Adrenal gland (tissue), 9 donors: ENCODE measurements at regions not wholly inside any gene's neighbourhood (a gene's known extent, or its start where the extent isn't known, plus 50 kb on each side); places are given as distances from the start of the nearest gene placed in this dataset.

Experiments used
- DNase-seq, 7 donors: peaks; one replicate each; pipeline ENCODE4 v3.0.0-alpha.2; 2019 to 2020
- H3K27ac ChIP-seq, 5 donors: fragments of 200-600 bp; sonication (generic) in 4 of 5; 1 replicate in 3 of 5; 2 replicates in 2 of 5; pipeline versions ENCODE4 v1.5.1 to v1.8.0; 2016 to 2020; ENCODE audit warnings: mild to moderate bottlenecking in 1 of 5
- H3K27me3 ChIP-seq: fragments of 200-600 bp; 2 replicates; pipeline ENCODE4 v1.8.0; 2021
- H3K36me3 ChIP-seq, 2 donors: fragments of 200-600 bp; replicated peaks in 1 of 2; 1 replicate in 1 of 2; 2 replicates in 1 of 2; pipeline versions ENCODE4 v1.5.1 to v1.8.0; 2018 to 2022
- H3K4me1 ChIP-seq, 2 donors: fragments of 200-600 bp; replicated peaks in 1 of 2; 1 replicate in 1 of 2; 2 replicates in 1 of 2; pipeline versions ENCODE4 v1.5.1 to v1.8.0; 2018 to 2021
- H3K4me3 ChIP-seq, 4 donors: fragments of 200-600 bp; sonication (generic) in 3 of 4; one replicate each; pipeline ENCODE4 v1.5.1; 2016 to 2018
- H3K9me3 ChIP-seq, 3 donors: fragments of 200-600 bp; sonication (generic) in 1 of 3; replicated peaks in 1 of 3; 1 replicate in 2 of 3; 2 replicates in 1 of 3; pipeline versions ENCODE4 v1.5.1 to v1.8.0; 2016 to 2021
- CTCF ChIP-seq, 6 experiments: fragments of 450-650 bp in 4 of 6; fragments of 200-600 bp in 2 of 6; sonication (generic) in 1 of 6; IDR thresholded peaks; 1 replicate in 5 of 6; 2 replicates in 1 of 6; pipeline versions ENCODE4 v1.5.1 to v1.8.0; 2016 to 2021; ENCODE audit warnings: antibody characterized with exemption in 6 of 6, mild to moderate bottlenecking in 2 of 6, moderate library complexity in 1 of 6
- POLR2A ChIP-seq, 2 donors: fragments of 450-650 bp; IDR thresholded peaks; one replicate each; pipeline ENCODE4 v1.6.1; 2017; ENCODE audit warnings: antibody characterized with exemption in 2 of 2, mild to moderate bottlenecking in 2 of 2, moderate library complexity in 1 of 2
- WGBS, 4 donors: extraction: QIAGEN DNeasy Blood & Tissue Kit in 2 of 4; methylation state at CpG; one replicate each; pipeline versions ENCODE4 v1.1.5 to v1.1.7; 2013 to 2017; 5-methylcytosine and 5-hydroxymethylcytosine counted together
- intact Hi-C, 2 donors: fragments of 100-400 bp; cut with DNase I; formaldehyde crosslinking; loops; one replicate each; pipeline versions ENCODE4 v1.14.1 to v1.15.0; 2022 to 2023
- donor health status: healthy with polysubstance abuse.
- donor health status: Bipolar disorder and iron deficiency.
- donor health status: DM: yes; HTN: yes; CAD: no.
- donor health status: DM: no; HTN: no; CAD: no.
- donor health status: DM: no; HTN: no; CAD: no.

- no peaks in the 10 kb centered on the region for H3K36me3 ChIP-seq
- no peaks in the 10 kb centered on the region for H3K4me1 ChIP-seq
- TF ChIP-seq CTCF (IDR thresholded peaks at IDR 0.05) (peak in 4 of 6 experiments; percentile 36 to 39 (median 38)), POLR2A (IDR thresholded peaks at IDR 0.05) (no peak)
- H3K4me3 ChIP-seq = no peak overlapping the region
- 80 to 100% (median 86%) methylated on average over 1 of the region's 1 CpG for WGBS, 4 donors
- DNase-seq = no peak
- H3K9me3 ChIP-seq = no peaks in the 10 kb centered on the region
- H3K27me3 ChIP-seq = no peaks in the 10 kb centered on the region
- no peak overlapping the region for H3K27ac ChIP-seq
- intact Hi-C loops = no loop called here
These were observed 250.5 kb upstream of the GPRIN3 start for GRCh38 chr4:89558147-89558546.

- DNase-seq = no peak
- WGBS, 4 donors = 66 to 73% (median 72%) methylated on average over 4 of the region's 4 CpGs
- no peaks in the 10 kb centered on the region for H3K36me3 ChIP-seq
- intact Hi-C loops = no loop called here
- H3K4me1 ChIP-seq = no peaks in the 10 kb centered on the region
- no peaks in the 10 kb centered on the region for H3K27me3 ChIP-seq
- H3K4me3 ChIP-seq = no peak overlapping the region
- no peaks in the 10 kb centered on the region for H3K9me3 ChIP-seq
- H3K27ac ChIP-seq = no peak overlapping the region
- TF ChIP-seq POLR2A (IDR thresholded peaks at IDR 0.05) = no peak
- no peak for TF ChIP-seq CTCF (IDR thresholded peaks at IDR 0.05)
These were observed 249.2 kb upstream of the GPRIN3 start for GRCh38 chr4:89556601-89557305.

- no peak for TF ChIP-seq POLR2A (IDR thresholded peaks at IDR 0.05)
- TF ChIP-seq CTCF (IDR thresholded peaks at IDR 0.05) = no peak
- Histone ChIP-seq H3K36me3 (no peaks in the 10 kb centered on the region), H3K27me3 (no peaks in the 10 kb centered on the region), H3K4me3 (no peak overlapping the region), H3K9me3 (no peaks in the 10 kb centered on the region), H3K27ac (no peak overlapping the region), H3K4me1 (peaks cover 0 to 5% of the 10 kb centered on the region in 2 donors)
- intact Hi-C loops = no loop called here
- no peak for DNase-seq
- 83 to 88% (median 86%) methylated on average over 3 of the region's 3 CpGs for WGBS, 4 donors
These were observed 243.6 kb upstream of the GPRIN3 start for GRCh38 chr4:89551191-89551590.

GRCh38 chr4:89549907-89550306 lies 242.3 kb upstream of the GPRIN3 start:
- WGBS, 4 donors = 22 to 44% (median 28%) methylated on average over 1 of the region's 1 CpG
- DNase-seq = peak in 1 of 7 donors; percentile 24
- Histone ChIP-seq H3K36me3 (no peaks in the 10 kb centered on the region), H3K4me3 (peak overlapping the region in 1 of 4 donors; percentile 0), H3K4me1 (peaks cover 0 to 5% of the 10 kb centered on the region in 2 donors), H3K27me3 (no peaks in the 10 kb centered on the region), H3K9me3 (peaks cover 0 to under 1% (median 0%) of the 10 kb centered on the region in 3 donors), H3K27ac (peak overlapping the region in 4 of 5 donors; percentile 9 to 52 (median 42))
- no peak for TF ChIP-seq POLR2A (IDR thresholded peaks at IDR 0.05)
- no peak for TF ChIP-seq CTCF (IDR thresholded peaks at IDR 0.05)
- intact Hi-C loops = no loop called here
